IPS-11a (cell line): ENCODE measurements at regions not wholly inside any gene's neighbourhood (a gene's known extent, or its start where the extent isn't known, plus 50 kb on each side); places are given as distances from the start of the nearest gene placed in this dataset.

Source experiments
- H3K4me3 ChIP-seq: one replicate; pipeline ENCODE4 v1.5.1; 2013; ENCODE audit warnings: low read depth, low read length, control low read depth

DNA sequence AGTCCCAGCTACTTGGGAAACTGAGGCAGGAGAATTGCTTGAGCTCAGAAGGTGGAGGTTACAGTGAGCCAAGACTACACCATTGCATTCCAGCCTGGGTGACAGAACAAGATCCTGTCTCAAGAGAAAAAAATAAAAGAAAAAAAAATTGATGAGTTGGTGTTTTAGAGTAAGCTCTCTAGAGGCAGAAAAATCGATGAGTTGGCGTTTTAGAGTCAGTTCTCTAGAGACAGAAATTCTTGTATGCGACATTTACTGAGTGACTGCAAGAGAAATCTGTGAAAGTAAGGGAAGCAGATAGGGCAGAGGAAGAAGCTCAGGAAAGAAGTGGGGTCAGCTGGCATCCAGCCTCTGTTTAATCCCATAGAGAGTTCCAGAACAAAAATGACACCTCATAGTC, 298.7 kb upstream of the ARRDC4 start:
- H3K4me3 ChIP-seq, result no peak overlapping the region

- no peak overlapping the region for H3K4me3 ChIP-seq
Observed at GRCh38 chr15:97672586-97672985, 287.9 kb upstream of the ARRDC4 start.

DNA sequence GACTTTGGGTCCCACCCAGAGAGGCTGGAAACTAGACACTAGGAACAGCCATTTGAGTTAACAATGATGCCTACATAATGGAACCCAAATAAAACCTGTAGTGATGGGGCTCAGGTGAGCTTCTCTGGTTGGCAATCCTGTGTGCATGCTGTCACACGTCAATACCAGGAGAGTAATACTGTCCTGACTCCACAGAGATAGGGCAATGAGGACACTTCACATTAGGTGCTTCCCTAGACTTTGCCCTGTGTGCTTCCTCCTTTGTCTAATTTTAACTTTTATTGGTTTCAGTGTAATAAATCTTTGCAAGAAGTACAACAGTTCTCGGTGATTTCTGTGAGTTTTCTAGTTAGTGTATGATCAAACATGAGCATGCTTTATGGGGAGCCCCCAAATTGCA, 281.8 kb upstream of the ARRDC4 start:
- H3K4me3 ChIP-seq, result no peak overlapping the region

DNA sequence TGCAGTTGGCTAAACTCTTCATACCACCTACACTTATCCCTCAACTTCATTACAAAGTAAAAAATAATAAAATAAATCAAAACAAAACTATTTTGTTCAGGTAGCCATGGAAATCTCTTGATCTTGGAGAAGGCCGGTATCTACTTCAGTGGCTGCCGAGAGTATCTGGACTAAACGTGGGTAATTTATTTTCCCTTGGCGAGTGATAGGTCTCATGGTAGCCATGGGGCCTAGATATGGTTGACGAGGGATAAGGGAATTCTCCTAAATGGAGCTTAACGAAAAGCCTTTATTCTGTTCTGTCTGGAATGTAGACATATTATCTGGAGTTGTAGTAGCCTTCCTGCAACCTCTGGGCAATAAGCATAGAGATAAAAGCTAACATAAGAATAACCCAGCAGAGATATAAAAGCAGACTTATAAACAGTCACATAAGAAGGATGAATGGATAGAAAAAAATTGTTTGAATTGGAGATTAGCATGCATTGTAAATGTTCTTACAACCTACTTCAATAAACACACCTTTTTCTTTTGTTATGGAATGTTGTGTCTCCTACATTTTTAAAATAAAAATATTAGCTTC, 281.3 kb upstream of the ARRDC4 start:
- H3K4me3 ChIP-seq, result no peak overlapping the region

DNA sequence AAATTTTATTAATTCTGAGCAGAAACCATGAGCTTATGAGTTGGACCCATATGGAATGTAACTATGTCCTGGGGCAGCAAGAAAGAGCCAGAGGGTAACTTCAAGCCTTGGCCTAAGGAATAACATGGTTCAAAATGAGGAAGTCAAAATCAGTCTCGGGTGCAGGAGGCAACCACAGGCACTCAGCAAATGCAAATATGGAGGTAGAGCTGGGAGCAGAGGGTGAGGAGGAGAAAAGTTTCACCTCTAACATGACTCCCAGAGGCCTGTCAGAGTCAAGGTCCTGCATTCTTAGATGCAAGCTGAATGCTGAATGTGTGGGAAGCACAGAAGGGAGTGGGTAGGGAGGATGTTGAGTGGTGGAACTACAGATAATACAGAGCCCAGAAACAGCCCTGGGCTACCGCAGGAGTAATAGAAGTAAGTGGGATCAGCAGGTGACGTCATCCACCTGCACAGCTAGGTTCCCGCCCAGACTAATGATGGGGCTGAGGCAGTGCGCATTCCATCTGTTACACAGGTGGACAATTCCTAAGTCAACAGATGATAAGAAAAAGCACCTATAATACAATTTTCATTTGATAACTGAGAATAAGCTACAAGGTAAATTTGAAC, 279.8 kb upstream of the ARRDC4 start:
- no peak overlapping the region for H3K4me3 ChIP-seq

DNA sequence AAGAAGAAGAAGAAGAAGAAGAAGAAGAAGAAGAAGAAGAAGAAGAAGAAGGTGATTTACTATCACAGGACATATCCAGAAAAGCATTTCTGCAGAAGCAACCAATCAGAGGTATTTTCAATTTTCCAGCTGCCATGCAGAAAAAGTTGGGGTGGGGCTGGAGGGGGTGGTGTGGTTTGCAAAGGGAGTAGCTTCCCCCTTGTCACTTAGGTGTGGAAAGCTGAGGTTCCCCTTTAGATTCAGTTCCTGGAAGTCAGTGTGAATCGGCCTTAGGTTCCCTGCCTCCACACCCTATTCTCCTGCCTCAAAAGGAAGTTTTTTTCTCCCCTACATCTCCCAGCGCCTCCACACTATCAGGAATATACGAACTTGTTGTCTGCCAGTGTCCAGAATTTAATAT, 276.7 kb upstream of the ARRDC4 start:
- no peak overlapping the region for H3K4me3 ChIP-seq

DNA sequence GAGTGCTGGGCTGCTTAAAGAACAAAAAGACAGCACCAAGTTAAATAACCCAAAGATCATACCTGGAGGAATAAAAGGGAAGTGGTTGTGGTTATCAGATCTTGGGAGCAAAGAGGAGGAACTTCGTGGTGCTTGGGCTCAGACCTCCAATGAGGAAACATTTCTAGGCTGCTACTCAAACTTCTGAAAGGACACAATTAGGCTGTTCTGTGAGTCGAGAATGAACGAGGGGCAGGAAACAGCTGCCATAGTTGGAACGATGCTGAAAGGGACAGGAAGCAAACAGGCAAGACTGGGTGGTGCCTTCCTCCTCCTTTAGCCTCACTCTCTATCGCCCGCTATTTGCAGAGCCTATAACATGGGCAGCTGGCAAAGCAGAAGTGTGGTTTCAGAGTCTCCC, 276.3 kb upstream of the ARRDC4 start:
- H3K4me3 ChIP-seq, result no peak overlapping the region

DNA sequence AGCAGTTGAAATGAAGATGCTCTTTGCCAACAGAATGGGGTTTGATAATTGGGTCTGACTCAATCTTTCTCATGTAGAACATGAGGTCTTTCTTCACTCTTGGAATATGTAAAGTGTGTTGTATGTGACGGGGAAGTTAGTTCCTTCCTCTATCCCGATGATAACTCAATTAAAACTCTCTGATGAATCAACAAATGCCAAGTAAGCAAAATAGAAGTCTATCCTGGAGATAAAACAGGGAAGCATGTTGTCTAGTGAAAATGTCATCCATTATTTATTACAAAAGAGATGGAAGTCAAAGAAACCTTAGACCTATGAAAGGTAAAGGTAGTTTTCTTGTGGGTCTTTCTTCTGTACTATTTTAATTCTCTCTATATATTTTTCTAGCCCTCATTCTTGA, 274.2 kb upstream of the ARRDC4 start:
- no peak overlapping the region for H3K4me3 ChIP-seq

GRCh38 chr15:97687654-97688053, 272.8 kb upstream of the ARRDC4 start:
- H3K4me3 ChIP-seq, result no peak overlapping the region

- no peak overlapping the region for H3K4me3 ChIP-seq
Observed at GRCh38 chr15:97688177-97688576, 272.3 kb upstream of the ARRDC4 start.

DNA sequence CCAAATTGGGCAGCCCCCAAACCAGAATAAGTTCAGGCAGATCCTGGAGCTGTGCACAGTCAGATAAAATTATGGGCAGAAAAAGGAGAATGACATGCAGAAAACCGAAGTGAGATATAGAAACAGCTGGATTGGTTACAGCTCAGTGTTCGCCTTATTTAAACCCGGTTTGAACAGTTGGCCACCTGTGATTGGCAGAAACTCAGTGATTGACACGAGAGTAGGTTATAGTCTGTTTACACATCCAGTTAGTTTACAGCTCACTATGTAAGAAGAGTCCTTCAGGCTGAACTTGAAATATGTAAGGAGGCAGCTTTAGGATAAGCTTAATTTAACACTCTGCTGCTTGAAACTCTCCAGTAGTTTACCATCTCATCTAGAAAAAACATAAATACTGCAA, 271.6 kb upstream of the ARRDC4 start:
- no peak overlapping the region for H3K4me3 ChIP-seq

DNA sequence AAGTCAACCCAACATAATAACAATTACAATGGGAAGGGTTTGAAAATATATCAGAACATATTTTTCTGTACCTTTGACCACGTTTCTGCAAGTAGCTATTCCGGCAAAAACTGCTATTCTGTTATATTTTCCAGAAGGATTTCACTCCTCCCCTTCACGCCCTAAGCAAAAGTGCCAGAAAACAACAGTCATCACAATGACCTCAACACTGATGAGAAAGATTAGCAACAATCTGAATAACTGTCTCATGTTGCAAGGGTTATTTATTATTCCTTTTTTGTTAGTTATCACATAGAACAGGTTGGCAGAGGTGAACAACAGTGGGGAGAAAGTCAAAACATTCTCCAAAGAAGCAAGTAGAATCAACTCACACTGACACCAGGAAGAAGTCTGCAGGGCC, 269.4 kb upstream of the ARRDC4 start:
- H3K4me3 ChIP-seq, result no peak overlapping the region

DNA sequence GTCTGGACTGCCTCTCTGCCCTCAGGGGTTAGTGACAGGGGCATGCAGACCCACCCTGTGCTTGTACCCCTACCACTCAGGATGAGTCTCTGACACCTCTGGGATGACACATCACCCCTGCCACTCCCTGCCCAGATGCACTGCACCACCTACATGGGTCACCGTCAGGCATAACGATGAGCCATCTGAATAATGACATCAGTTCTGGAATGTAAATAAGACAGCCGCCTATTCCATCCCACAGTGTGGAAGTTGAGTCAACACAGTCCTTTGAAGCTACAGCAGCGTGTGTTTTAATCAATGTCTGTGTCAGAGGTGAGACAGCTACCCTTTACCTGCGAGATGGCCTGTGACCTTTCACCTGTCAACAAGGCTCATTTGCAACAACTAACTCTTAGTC, 268.7 kb upstream of the ARRDC4 start:
- H3K4me3 ChIP-seq, result no peak overlapping the region

- H3K4me3 ChIP-seq, result no peak overlapping the region
Observed at GRCh38 chr15:97692301-97693015, 268.0 kb upstream of the ARRDC4 start.

DNA sequence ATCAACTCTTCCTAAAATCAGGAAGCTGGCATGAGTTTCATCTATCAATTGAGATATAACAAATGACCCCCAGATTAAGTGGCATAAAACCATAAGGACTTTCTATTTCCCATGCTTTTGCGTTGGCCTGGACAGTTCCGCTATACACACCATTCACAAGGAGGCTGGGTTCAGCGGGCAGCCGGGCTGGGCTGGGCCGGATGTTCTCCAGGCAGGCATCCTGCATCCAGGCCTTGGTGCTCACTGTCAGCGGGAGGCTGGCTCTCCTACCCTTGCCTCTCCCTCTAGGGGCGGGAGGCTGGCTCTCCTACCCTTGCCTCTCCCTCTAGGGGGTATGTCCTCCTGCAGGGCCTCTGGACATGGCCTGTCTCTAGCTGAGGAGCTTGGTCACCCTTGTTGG, 266.0 kb upstream of the ARRDC4 start:
- no peak overlapping the region for H3K4me3 ChIP-seq

DNA sequence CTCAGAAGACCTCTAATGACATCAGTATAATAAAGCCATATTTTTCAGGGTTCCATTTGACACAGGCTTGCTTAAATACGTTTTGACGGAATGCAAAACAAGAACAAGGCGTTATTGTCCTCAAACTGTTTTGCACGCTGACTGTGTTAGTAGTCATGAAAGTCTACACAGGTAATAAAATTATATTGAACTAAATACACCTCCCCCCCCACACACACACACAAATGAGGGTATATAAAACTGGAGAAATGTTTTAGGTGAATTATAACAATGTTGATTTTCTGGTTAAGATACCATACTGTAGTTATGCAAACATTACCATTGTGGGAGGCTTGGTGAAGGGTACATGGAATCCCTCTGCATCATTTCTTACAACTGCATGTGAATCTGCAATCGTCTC, 257.1 kb upstream of the ARRDC4 start:
- no peak overlapping the region for H3K4me3 ChIP-seq

GRCh38 chr15:97706059-97706458, 254.4 kb upstream of the ARRDC4 start:
- H3K4me3 ChIP-seq, result no peak overlapping the region

GRCh38 chr15:97708252-97708651, 252.3 kb upstream of the ARRDC4 start:
- no peak overlapping the region for H3K4me3 ChIP-seq

- no peak overlapping the region for H3K4me3 ChIP-seq
Observed at GRCh38 chr15:97712530-97712929, 248.0 kb upstream of the ARRDC4 start.

GRCh38 chr15:97717806-97718205, 242.7 kb upstream of the ARRDC4 start:
- no peak overlapping the region for H3K4me3 ChIP-seq

DNA sequence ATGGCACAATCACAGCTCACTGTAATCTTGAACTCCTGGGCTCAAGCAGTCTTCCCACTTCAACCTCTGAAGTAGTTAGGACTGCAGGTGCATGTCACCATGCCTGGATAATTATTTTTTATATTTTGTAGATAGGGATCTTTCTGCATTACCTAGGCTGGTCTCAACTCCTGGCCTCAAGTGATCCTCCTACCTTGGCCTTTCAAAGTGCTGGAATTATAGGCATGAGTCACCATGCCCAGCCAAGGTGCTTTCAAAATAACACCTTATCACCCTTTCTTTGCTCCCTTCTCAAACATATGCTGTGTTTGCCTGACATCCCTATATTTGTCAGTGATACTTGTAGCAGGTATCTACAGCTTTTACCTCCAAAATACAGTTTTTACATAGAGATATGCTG, 242.0 kb upstream of the ARRDC4 start:
- H3K4me3 ChIP-seq, result no peak overlapping the region

DNA sequence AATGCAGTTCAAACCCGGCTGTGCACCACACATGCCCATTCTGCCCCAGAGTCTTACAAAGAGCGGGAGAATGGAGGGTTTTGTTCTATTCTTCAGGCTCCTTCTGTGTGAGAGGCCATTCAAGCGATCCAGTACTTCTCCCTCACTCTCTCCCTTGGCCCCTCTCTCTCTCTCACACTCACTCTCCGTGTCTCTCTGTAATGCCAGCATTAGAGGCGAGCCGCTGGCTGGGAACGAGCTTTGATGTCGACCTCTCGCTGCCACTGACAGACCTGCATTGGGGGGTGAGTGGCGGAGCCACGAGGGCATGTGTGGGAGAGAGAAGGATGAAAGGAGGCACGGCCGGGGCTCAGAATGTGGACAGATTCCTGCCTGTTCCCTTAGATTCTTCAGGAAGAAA, 231.7 kb upstream of the ARRDC4 start:
- H3K4me3 ChIP-seq, result no peak overlapping the region

DNA sequence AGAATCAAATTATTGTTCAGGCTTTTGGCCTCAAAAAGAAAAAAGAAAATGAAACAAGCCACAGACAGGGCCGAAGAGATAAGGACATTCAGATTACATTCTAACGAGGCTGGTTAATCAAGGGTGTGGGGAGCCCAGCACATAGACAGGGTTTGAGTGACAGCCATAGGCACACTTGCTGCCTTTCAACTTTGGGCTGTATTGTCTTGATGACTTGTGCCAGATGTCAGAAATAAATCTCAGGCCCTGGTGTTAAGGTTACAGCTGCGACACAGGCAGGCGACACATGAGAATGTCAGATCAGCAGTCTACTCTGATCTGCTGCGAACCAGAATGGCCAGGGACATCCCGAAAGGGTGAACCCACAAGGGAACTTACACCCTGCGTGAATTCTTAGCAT, 231.2 kb upstream of the ARRDC4 start:
- H3K4me3 ChIP-seq, result no peak overlapping the region
